NCI-H2107 (cell line): ENCODE measurements at regions not wholly inside any gene's neighbourhood (a gene's known extent, or its start where the extent isn't known, plus 50 kb on each side); places are given as distances from the start of the nearest gene placed in this dataset.

ENCODE experiments used
- DNase-seq: peaks from one replicate; lab custom pipeline; 2025; lab: John Stamatoyannopoulos, UW

DNA sequence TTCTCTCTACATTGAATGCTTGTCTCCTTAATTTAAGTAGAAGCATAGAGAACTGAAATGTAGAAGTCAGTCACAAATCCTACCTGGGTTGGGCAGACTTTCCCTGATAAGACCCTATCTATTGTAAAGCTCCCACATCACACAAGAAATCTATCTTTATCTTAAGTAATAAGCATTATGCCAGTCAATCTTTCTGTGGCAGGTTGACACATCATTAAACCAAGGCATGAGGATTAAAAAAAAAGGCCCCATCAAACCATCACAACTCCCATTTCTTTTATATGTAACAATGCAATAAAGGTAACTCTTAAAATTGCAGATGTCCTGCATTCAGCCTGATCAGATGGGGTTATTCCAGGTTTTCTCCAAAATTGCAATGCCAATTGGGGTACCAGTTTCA is 311.8 kb downstream of the TOX3 start:
- no peak for DNase-seq

- DNase-seq: no peak
These were observed 312.3 kb downstream of the TOX3 start for GRCh38 chr16:52234626-52235025.

GRCh38 chr16:52229471-52229870 is 317.5 kb downstream of the TOX3 start:
- DNase-seq: no peak

GRCh38 chr16:52227851-52228250 is 319.1 kb downstream of the TOX3 start:
- no peak for DNase-seq

DNA sequence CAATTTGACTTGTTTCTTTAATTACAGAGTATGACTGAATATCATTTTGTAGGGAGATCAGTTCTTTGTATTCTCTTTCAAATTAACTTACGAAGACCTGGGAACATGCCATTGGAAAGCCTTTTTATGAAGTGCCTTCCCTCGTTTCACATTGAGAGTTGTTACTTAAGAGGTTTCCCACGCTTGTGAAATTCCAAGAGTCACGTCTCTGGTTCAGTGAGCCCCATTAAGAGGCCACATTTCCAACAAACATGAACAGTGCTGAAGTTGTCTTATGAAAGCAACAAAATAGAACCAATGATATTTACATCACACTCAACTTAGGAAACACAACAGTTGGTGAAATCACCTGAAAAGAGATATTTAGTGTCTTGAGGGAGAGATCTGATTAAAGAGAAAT is 334.1 kb downstream of the TOX3 start:
- no peak for DNase-seq

DNA sequence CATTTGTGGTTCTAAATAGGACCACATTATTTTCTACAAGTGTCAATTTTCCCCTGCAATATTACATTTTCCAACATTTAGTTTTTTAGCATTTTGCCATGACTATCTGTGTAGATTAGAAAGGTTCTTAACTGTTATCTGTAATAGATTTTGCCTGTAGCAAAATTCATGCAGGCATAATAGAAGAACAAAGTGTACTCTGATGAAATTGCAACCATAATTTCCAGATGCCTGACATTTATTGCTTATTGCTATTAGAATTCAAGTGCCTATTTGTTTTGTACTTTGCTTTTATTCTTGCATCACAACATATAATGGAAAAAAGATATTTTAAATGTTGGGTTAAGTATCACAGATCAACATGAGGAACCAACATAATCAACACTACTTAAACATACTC is 337.7 kb downstream of the TOX3 start:
- no peak for DNase-seq

DNA sequence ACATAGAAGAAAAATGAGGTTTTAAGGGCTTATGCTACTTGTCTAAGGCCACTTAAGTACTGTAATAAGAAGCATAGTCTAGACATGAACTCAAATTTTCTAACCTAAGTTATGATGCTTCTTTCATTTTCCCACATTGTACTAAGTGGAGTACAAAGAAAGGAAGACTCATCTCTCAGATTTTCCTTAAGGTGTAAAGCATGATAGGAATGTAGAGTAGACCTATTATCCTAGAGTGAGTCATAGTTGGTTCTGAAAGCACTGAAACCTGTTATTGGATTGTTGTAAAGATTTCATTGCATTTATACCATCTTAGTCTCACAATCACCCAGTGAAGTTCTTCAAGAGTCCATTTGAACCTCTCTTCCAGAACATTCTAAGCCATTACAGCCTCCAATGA is 343.8 kb downstream of the TOX3 start:
- DNase-seq: no peak

- DNase-seq: no peak
These were observed 353.5 kb downstream of the TOX3 start for GRCh38 chr16:52193441-52193840.

DNA sequence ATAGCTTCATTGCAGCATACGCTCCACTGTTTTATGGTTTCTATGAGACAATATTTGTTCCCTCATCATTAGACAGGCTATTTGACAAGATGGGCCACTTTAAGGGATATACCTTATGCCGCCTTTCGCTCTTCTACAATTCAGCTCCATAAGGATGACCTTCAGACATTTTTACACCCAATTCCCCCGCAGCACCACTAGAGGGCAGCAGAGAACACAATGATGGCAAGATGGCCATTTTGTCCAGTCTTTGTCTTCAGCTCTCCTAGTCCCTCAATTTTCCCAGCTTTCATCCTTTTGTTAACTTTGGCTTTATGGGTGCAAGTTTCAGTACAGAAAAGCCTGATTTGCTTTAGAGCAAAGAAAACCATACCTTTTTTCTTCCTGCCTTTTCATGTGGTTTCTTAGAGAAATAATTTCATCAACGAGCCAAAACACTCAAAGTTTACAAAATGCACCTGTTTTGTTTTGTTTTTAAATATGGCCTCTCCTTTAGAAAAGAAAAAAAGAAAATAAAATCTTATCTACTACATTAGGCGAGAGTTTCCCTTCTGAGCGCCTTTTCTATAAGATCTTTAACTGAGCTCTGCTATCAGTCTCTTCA is 355.3 kb downstream of the TOX3 start:
- peak; percentile 56 for DNase-seq

- DNase-seq: no peak
These were observed 362.6 kb downstream of the TOX3 start for GRCh38 chr16:52184336-52184735.

DNA sequence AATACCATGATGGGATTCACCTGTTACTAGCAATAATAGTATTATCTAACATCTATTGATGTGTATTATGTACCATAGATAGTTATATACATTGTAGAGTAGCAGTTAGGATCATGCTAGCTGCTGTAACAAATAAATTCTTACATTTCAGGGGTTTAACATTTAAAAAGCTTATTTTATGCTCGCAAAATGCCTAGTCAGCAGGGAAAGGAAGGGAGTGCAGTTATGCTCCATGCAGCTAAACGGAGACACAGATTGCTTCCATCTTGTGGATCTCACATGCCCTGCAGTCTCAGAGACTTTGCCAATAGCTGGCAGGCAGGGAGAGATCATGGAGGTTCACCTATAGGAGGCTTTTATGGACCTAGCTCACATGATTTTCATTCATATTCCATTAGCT is 364.1 kb downstream of the TOX3 start:
- no peak for DNase-seq

- DNase-seq: no peak
These were observed 372.8 kb downstream of the TOX3 start for GRCh38 chr16:52174168-52174567.

DNA sequence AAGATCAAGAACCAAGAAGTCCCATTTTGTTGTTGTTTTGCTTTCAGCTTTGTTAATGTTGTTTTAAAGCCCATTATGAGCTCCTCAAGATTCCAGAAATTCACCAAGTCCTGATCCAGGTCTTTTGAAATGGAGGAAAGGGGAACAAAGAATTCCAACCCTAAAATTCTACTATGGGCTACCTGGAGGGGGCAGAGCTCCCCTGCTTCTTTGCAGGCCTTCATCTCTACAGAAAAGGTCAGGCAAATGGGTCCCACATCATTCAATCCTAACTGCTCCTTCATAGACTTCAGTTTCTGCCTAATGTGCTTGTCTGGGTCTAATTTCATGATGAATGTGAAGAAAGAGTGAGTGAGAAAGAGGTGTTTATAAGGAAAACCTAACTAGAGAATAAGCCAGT is 375.5 kb downstream of the TOX3 start:
- DNase-seq: no peak

GRCh38 chr16:52167328-52167727 is 379.6 kb downstream of the TOX3 start:
- no peak for DNase-seq

GRCh38 chr16:52165961-52166360 is 381.0 kb downstream of the TOX3 start:
- DNase-seq: no peak

- no peak for DNase-seq
These were observed 397.9 kb downstream of the TOX3 start for GRCh38 chr16:52149003-52149402.

DNA sequence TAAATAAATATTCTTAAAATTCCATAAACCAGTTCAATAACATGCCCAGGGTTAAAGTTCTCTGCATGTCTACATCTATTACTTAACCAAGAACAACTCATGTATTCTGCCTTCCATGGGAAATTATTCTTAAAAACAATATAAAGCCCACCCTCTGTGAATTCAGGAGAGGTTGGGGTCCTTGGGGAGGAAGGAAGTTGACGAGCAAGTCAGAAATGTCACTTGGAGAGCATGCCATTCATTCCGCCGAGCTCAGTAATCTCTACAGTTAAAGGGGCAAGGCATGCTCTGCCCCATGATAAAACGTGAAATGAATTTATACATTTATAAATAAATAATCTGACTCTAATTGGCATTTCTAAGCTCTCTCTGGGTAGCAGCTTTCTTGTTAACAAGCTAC is 405.1 kb downstream of the TOX3 start:
- DNase-seq: no peak

GRCh38 chr16:52128361-52128760 is 418.6 kb downstream of the TOX3 start:
- no peak for DNase-seq

DNA sequence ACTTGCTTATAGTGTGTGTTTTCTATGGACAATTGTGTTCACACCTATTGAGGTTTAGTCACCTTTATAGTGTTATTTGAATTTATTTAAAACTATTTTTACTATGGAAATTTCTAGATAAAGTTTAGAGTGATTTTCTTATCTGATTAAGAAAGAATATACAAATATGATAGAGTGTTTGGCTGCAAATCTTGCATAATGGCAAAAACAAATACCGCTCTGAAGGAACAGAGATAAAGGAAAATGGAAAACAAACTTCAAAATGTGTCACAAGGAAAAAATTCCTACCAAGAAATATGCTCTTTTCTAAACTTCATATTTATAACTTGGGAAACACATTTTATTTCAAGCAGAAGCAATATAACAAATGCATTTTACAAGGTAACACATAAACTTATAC is 423.1 kb downstream of the TOX3 start:
- DNase-seq: no peak

- DNase-seq: no peak
These were observed 423.7 kb downstream of the TOX3 start for GRCh38 chr16:52123061-52123839.

DNA sequence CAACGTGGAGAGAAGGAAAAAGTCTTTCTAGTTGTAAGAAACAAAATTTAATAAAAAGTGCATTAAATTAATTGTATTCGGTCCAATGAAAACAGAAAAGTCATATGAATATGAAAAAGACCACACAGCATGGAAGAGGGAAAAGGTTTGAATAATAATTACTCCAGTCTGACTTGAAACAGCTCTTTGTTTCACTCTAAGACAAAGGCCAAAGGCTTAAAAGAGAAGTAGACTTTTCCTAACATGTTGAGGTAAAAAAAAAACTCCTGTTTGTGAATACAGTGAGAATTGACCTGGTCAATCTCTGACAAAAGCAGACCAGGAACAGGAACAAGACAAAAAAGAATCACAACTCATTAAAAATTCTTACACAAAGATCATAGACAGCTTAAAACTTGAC is 429.8 kb downstream of the TOX3 start:
- no peak for DNase-seq

GRCh38 chr16:52114379-52114778 is 432.6 kb downstream of the TOX3 start:
- peak; percentile 9 for DNase-seq

- no peak for DNase-seq
These were observed 433.3 kb downstream of the TOX3 start for GRCh38 chr16:52113533-52114183.
